ENCODE measurements at regions not wholly inside any gene's neighbourhood (a gene's known extent, or its start where the extent isn't known, plus 50 kb on each side); places are given as distances from the start of the nearest gene placed in this dataset.

GRCh38 chr3:177606891-177607290 is 409.6 kb upstream of the TBL1XR1 start:
- TF ChIP-seq CTCF (IDR thresholded peaks at IDR 0.05 in 4 of 5, conservative IDR thresholded peaks at IDR 0.05 in 1 of 5), result no peak
- TF ChIP-seq POLR2A (IDR thresholded peaks at IDR 0.05), result no peak
